Progenitor cell of endocrine pancreas (in vitro differentiated cells): ENCODE measurements at regions not wholly inside any gene's neighbourhood (a gene's known extent, or its start where the extent isn't known, plus 50 kb on each side); places are given as distances from the start of the nearest gene placed in this dataset.

ENCODE experiments used
- DNase-seq: peaks from one replicate; pipeline ENCODE4 v3.0.0; 2021; ENCODE audit warnings: low spot score; ENCODE audit not compliant: unreplicated experiment
- H3K27ac Mint-ChIP-seq: 2 replicates; pipeline ENCODE4 v1.8.0; 2021; ENCODE audit warnings: mild to moderate bottlenecking, moderate library complexity, mixed read lengths
- H3K27me3 Mint-ChIP-seq: 2 replicates; pipeline ENCODE4 v1.8.0; 2021; ENCODE audit warnings: mixed read lengths
- H3K36me3 Mint-ChIP-seq: 2 replicates; pipeline ENCODE4 v1.8.0; 2022; ENCODE audit warnings: mixed read lengths; ENCODE audit not compliant: insufficient read depth
- H3K4me1 Mint-ChIP-seq: 2 replicates; pipeline ENCODE4 v1.8.0; 2021; ENCODE audit warnings: low read depth, mixed read lengths
- H3K4me3 Mint-ChIP-seq: 2 replicates; pipeline ENCODE4 v1.8.0; 2021; ENCODE audit warnings: low read depth, mild to moderate bottlenecking, moderate library complexity, mixed read lengths
- H3K9me3 Mint-ChIP-seq: 2 replicates; pipeline ENCODE4 v1.8.0; 2021; ENCODE audit warnings: low read depth, mixed read lengths
- TF ChIP-seq, protein P1 (sequence below): fragments of 200-600 bp; sonication (generic); IDR thresholded peaks from one replicate; pipeline ENCODE4 v1.5.0; 2021; ENCODE audit warnings: antibody characterized with exemption, mild to moderate bottlenecking; ENCODE audit not compliant: unreplicated experiment

DNA sequence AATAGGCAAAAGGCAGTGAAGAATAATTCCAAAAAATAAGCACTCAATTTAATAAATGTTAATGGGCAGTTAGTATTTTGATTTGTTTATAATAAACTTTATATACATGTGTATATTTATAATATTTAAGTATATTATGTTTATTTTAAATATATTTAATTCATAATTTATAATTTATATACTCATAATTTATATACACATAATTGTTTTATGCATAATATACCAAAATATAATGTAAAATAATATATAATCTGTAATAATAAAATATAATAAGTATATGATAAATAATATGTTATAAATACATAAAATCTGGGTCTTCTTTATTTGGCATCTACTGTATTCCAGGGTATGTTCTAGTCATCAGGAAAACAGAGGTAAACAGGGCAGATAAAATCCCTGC, 100.2 kb upstream of the ARID2 start:
- H3K4me3 Mint-ChIP-seq: no peak overlapping the region
- no peak overlapping the region for H3K27ac Mint-ChIP-seq
- TF ChIP-seq, protein P1, sequence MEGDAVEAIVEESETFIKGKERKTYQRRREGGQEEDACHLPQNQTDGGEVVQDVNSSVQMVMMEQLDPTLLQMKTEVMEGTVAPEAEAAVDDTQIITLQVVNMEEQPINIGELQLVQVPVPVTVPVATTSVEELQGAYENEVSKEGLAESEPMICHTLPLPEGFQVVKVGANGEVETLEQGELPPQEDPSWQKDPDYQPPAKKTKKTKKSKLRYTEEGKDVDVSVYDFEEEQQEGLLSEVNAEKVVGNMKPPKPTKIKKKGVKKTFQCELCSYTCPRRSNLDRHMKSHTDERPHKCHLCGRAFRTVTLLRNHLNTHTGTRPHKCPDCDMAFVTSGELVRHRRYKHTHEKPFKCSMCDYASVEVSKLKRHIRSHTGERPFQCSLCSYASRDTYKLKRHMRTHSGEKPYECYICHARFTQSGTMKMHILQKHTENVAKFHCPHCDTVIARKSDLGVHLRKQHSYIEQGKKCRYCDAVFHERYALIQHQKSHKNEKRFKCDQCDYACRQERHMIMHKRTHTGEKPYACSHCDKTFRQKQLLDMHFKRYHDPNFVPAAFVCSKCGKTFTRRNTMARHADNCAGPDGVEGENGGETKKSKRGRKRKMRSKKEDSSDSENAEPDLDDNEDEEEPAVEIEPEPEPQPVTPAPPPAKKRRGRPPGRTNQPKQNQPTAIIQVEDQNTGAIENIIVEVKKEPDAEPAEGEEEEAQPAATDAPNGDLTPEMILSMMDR: no peak
- H3K9me3 Mint-ChIP-seq: no peaks in the 10 kb centered on the region
- H3K27me3 Mint-ChIP-seq: peaks cover 10% of the 10 kb centered on the region
- no peak for DNase-seq
- H3K36me3 Mint-ChIP-seq: no peaks in the 10 kb centered on the region
- H3K4me1 Mint-ChIP-seq: peaks cover 13% of the 10 kb centered on the region

DNA sequence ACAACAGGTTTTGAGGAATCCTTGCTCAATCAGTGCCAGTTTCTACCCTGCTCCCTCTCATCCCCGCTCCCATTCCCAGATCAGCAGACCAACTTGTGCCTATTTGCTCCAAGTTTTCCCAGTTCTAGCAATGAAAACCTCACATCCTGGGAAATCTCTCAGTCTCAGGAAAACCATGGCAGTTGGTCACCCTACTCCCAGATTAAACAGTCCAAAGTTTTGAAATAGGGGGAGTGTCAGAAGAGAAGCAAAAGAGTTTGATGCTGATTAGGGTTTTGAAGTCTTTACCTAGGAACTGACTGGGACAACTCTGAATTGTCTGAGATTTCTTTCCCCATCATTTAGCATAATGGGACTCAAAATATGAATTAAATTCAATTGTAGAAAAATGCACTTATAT, 95.8 kb upstream of the ARID2 start:
- H3K4me3 Mint-ChIP-seq: no peak overlapping the region
- no peak for DNase-seq
- H3K27ac Mint-ChIP-seq: no peak overlapping the region
- H3K27me3 Mint-ChIP-seq: peaks cover 10% of the 10 kb centered on the region
- no peaks in the 10 kb centered on the region for H3K4me1 Mint-ChIP-seq
- no peaks in the 10 kb centered on the region for H3K36me3 Mint-ChIP-seq
- peaks cover 8% of the 10 kb centered on the region for H3K9me3 Mint-ChIP-seq
- TF ChIP-seq, protein P1: no peak

DNA sequence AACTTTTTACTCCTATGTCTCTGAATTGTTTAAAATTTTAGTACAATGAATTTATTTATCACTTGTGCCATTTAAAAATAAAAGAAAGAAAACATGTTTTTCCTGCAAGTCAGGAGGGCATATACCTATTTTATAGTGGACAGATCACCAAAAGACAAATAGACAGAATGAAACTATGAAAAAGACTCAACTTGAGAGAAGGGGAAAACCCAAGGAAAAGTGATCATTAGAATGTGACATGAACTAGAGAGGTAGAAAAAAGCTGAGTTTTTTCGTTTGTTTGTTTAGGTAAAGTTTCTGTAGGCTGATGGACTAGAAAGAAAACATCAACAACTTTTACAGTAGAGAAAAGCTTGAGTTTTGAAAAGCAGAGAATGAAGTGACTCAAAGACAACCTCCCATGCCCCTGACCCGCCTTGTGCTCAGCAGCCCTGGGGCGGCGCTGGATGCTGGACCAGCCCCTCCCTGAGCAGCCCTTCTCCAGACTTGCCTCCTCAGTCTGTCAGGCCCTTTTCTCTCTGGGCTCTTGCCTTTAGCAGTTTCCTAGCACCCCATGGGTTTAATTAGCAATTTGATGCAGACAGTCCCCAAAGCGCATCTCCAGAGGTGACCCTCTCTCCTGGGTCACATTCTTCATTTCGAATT, 95.1 kb upstream of the ARID2 start:
- H3K27ac Mint-ChIP-seq: no peak overlapping the region
- TF ChIP-seq, protein P1: no peak
- peaks cover 8% of the 10 kb centered on the region for H3K9me3 Mint-ChIP-seq
- H3K4me3 Mint-ChIP-seq: no peak overlapping the region
- H3K4me1 Mint-ChIP-seq: no peaks in the 10 kb centered on the region
- no peak for DNase-seq
- H3K27me3 Mint-ChIP-seq: peaks cover 10% of the 10 kb centered on the region
- H3K36me3 Mint-ChIP-seq: no peaks in the 10 kb centered on the region

DNA sequence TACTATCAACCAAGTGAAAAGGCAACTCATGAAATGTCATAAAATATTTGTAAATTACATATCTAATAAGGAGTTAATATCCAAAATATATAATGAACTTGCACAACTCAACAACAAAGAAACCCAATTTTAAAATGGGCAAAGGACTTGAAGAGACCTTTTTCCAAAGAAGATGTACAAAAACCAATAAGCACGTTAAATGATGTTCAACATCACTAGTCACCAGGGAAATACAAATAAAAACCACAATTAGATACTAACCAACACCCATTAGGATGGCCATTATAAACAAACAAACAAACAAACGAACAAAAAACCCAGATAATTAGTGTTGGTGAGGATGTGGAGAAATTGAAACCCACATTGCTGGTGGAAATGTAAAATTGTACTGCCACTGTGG, 92.3 kb upstream of the ARID2 start:
- Mint-ChIP-seq H3K4me3 (no peak overlapping the region), H3K27ac (no peak overlapping the region), H3K9me3 (peaks cover 12% of the 10 kb centered on the region), H3K36me3 (no peaks in the 10 kb centered on the region), H3K4me1 (no peaks in the 10 kb centered on the region), H3K27me3 (peaks cover 7% of the 10 kb centered on the region)
- TF ChIP-seq, protein P1: no peak
- DNase-seq: no peak

DNA sequence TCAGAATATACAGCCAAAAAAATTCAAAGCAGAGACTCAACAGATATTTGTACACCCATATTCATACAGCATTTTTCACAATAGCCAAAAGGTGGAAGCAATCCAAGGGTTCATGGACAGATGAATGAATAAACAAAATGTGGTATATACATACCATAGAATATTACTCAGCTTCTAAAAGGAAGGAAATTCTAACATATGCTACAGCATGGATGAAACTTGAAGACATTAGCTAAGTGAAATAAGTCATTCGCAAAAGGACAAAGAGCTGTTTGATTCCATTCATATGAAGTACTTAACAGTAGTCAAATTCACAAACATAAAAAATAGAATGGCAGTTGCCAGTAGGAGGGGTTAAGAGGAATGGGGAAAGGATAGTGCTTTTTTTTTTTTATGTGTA, 91.8 kb upstream of the ARID2 start:
- Mint-ChIP-seq H3K9me3 (peaks cover 12% of the 10 kb centered on the region), H3K36me3 (no peaks in the 10 kb centered on the region), H3K27ac (no peak overlapping the region), H3K4me1 (no peaks in the 10 kb centered on the region), H3K27me3 (peaks cover 4% of the 10 kb centered on the region), H3K4me3 (no peak overlapping the region)
- TF ChIP-seq, protein P1: no peak
- no peak for DNase-seq
